HEK293 (cell line): ENCODE measurements at regions not wholly inside any gene's neighbourhood (a gene's known extent, or its start where the extent isn't known, plus 50 kb on each side); places are given as distances from the start of the nearest gene placed in this dataset.

Experiments
- ZNF354C ChIP-seq: fragments of 450-650 bp; formaldehyde crosslinking; IDR thresholded peaks from 2 replicates; pipeline ENCODE4 v1.5.1; 2016; ENCODE audit warnings: missing biosample characterization, missing genetic modification characterization, low read depth, borderline replicate concordance
- ZNF529 ChIP-seq: fragments of 450-650 bp; formaldehyde crosslinking; IDR thresholded peaks from 2 replicates; pipeline ENCODE4 v1.5.1; 2017; ENCODE audit warnings: missing genetic modification characterization, missing biosample characterization; ENCODE audit not compliant: insufficient replicate concordance
- ZNF561 ChIP-seq: fragments of 450-650 bp; IDR thresholded peaks from 2 replicates; pipeline ENCODE4 v1.5.1; 2018; ENCODE audit warnings: missing biosample characterization, missing genetic modification characterization, borderline replicate concordance
- TF ChIP-seq, protein P1 (sequence below): fragments of 450-650 bp; formaldehyde crosslinking; IDR thresholded peaks from 2 replicates; pipeline ENCODE4 v1.5.1; 2016; ENCODE audit warnings: missing biosample characterization, missing genetic modification characterization
- TF ChIP-seq, protein P2 (sequence below): fragments of 450-650 bp; formaldehyde crosslinking; IDR thresholded peaks from 2 replicates; pipeline ENCODE4 v1.5.1; 2017; ENCODE audit warnings: missing biosample characterization, missing genetic modification characterization
- TF ChIP-seq, protein P3 (sequence below): IDR thresholded peaks from 2 replicates; pipeline ENCODE4 v1.6.1; 2011; ENCODE audit warnings: mild to moderate bottlenecking, low read depth, low read length, borderline replicate concordance

GRCh38 chr6:134822920-134823709, 126.8 kb downstream of the ALDH8A1 start:
- TF ChIP-seq, protein P1, sequence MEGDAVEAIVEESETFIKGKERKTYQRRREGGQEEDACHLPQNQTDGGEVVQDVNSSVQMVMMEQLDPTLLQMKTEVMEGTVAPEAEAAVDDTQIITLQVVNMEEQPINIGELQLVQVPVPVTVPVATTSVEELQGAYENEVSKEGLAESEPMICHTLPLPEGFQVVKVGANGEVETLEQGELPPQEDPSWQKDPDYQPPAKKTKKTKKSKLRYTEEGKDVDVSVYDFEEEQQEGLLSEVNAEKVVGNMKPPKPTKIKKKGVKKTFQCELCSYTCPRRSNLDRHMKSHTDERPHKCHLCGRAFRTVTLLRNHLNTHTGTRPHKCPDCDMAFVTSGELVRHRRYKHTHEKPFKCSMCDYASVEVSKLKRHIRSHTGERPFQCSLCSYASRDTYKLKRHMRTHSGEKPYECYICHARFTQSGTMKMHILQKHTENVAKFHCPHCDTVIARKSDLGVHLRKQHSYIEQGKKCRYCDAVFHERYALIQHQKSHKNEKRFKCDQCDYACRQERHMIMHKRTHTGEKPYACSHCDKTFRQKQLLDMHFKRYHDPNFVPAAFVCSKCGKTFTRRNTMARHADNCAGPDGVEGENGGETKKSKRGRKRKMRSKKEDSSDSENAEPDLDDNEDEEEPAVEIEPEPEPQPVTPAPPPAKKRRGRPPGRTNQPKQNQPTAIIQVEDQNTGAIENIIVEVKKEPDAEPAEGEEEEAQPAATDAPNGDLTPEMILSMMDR, result peak; percentile 95
- TF ChIP-seq, protein P2, sequence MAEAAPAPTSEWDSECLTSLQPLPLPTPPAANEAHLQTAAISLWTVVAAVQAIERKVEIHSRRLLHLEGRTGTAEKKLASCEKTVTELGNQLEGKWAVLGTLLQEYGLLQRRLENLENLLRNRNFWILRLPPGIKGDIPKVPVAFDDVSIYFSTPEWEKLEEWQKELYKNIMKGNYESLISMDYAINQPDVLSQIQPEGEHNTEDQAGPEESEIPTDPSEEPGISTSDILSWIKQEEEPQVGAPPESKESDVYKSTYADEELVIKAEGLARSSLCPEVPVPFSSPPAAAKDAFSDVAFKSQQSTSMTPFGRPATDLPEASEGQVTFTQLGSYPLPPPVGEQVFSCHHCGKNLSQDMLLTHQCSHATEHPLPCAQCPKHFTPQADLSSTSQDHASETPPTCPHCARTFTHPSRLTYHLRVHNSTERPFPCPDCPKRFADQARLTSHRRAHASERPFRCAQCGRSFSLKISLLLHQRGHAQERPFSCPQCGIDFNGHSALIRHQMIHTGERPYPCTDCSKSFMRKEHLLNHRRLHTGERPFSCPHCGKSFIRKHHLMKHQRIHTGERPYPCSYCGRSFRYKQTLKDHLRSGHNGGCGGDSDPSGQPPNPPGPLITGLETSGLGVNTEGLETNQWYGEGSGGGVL (tag by site-specific recombination), result no peak
- TF ChIP-seq, protein P3, sequence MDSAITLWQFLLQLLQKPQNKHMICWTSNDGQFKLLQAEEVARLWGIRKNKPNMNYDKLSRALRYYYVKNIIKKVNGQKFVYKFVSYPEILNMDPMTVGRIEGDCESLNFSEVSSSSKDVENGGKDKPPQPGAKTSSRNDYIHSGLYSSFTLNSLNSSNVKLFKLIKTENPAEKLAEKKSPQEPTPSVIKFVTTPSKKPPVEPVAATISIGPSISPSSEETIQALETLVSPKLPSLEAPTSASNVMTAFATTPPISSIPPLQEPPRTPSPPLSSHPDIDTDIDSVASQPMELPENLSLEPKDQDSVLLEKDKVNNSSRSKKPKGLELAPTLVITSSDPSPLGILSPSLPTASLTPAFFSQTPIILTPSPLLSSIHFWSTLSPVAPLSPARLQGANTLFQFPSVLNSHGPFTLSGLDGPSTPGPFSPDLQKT, result no peak
- TF ChIP-seq ZNF354C (tag by site-specific recombination) (no peak), ZNF561 (0 out of 2 replicates have a peak, but pooled peaks have one; percentile 26), ZNF529 (no peak)
